H9 (cell line): ENCODE measurements at regions not wholly inside any gene's neighbourhood (a gene's known extent, or its start where the extent isn't known, plus 50 kb on each side); places are given as distances from the start of the nearest gene placed in this dataset.

ENCODE experiments used
- DNase-seq: peaks from one replicate; pipeline ENCODE4 v3.0.0-alpha.2; 2017
- H2AFZ ChIP-seq: one replicate; pipeline ENCODE4 v1.6.1; 2013; ENCODE audit warnings: mild to moderate bottlenecking, low read length, control low read depth, moderate library complexity
- H2AK5ac ChIP-seq: 2 replicates; pipeline ENCODE4 v1.6.1; 2013; ENCODE audit warnings: low read length, control low read depth, mixed read lengths; ENCODE audit not compliant: insufficient read length
- H2BK120ac ChIP-seq: one replicate; pipeline ENCODE4 v1.6.1; 2013; ENCODE audit warnings: low read depth, mild to moderate bottlenecking, low read length, control low read depth, inconsistent platforms; ENCODE audit not compliant: poor library complexity, severe bottlenecking
- H2BK12ac ChIP-seq: 2 replicates; pipeline ENCODE4 v1.6.1; 2013; ENCODE audit warnings: low read length, control low read depth, mixed read lengths, low read depth; ENCODE audit not compliant: insufficient read length
- H2BK15ac ChIP-seq: 2 replicates; pipeline ENCODE4 v1.6.1; 2013; ENCODE audit warnings: low read depth, low read length, control low read depth
- H2BK20ac ChIP-seq: one replicate; pipeline ENCODE4 v1.6.1; 2013; ENCODE audit warnings: low read depth, mild to moderate bottlenecking, low read length, control low read depth, inconsistent platforms; ENCODE audit not compliant: poor library complexity, severe bottlenecking
- H2BK5ac ChIP-seq: 2 replicates; pipeline ENCODE4 v1.6.1; 2013; ENCODE audit warnings: low read length, control low read depth, mixed read lengths; ENCODE audit not compliant: insufficient read length
- H3K14ac ChIP-seq: 2 replicates; pipeline ENCODE4 v1.6.1; 2013; ENCODE audit warnings: low read length, control low read depth; ENCODE audit not compliant: insufficient read depth
- H3K18ac ChIP-seq: 2 replicates; pipeline ENCODE4 v1.6.1; 2013; ENCODE audit warnings: low read depth, mild to moderate bottlenecking, mixed read lengths, low read length, control low read depth; ENCODE audit not compliant: insufficient read length
- H3K23ac ChIP-seq: 2 replicates; pipeline ENCODE4 v1.6.1; 2013; ENCODE audit warnings: low read length, control low read depth, mixed read lengths, low read depth; ENCODE audit not compliant: insufficient read length
- H3K23me2 ChIP-seq: 2 replicates; pipeline ENCODE4 v1.6.1; 2013; ENCODE audit warnings: low read depth, mild to moderate bottlenecking, mixed read lengths, low read length, control low read depth; ENCODE audit not compliant: insufficient read length, poor library complexity, severe bottlenecking
- H3K27ac ChIP-seq: 2 replicates; pipeline ENCODE4 v1.5.1; 2013; ENCODE audit warnings: low read length, control low read depth, mixed read lengths, low read depth; ENCODE audit not compliant: insufficient read length
- H3K27me3 ChIP-seq: 2 replicates; pipeline ENCODE4 v1.6.1; 2013; ENCODE audit warnings: low read length, control low read depth, inconsistent platforms; ENCODE audit not compliant: insufficient read depth
- H3K4ac ChIP-seq: 2 replicates; pipeline ENCODE4 v1.6.1; 2013; ENCODE audit warnings: low read depth, mild to moderate bottlenecking, control low read depth, inconsistent platforms, low read length, moderate library complexity
- H3K4me1 ChIP-seq: 2 replicates; pipeline ENCODE4 v1.6.1; 2013; ENCODE audit warnings: low read length, control low read depth, inconsistent platforms; ENCODE audit not compliant: insufficient read depth
- H3K4me2 ChIP-seq: 2 replicates; pipeline ENCODE4 v1.6.1; 2013; ENCODE audit warnings: low read length, control low read depth, mixed read lengths; ENCODE audit not compliant: insufficient read length, insufficient read depth
- H3K56ac ChIP-seq: 2 replicates; pipeline ENCODE4 v1.6.1; 2013; ENCODE audit warnings: low read depth, mild to moderate bottlenecking, mixed read lengths, low read length, control low read depth; ENCODE audit not compliant: insufficient read length
- H3K79me1 ChIP-seq: 2 replicates; pipeline ENCODE4 v1.6.1; 2013; ENCODE audit warnings: low read depth, mild to moderate bottlenecking, moderate library complexity, low read length, control low read depth, inconsistent platforms; ENCODE audit not compliant: insufficient read depth, poor library complexity, severe bottlenecking
- H3K79me2 ChIP-seq: 2 replicates; pipeline ENCODE4 v1.6.1; 2013; ENCODE audit warnings: low read length, control low read depth, inconsistent platforms; ENCODE audit not compliant: insufficient read depth
- H3K9ac ChIP-seq: 2 replicates; pipeline ENCODE4 v1.6.1; 2013; ENCODE audit warnings: low read length, control low read depth, mixed read lengths; ENCODE audit not compliant: insufficient read length; ENCODE audit errors: extremely low read depth
- H3K9me3 ChIP-seq: one replicate; pipeline ENCODE4 v1.6.1; 2013; ENCODE audit warnings: low read depth, low read length, inconsistent platforms; ENCODE audit not compliant: control insufficient read depth
- H3T11ph ChIP-seq: one replicate; pipeline ENCODE4 v1.6.1; 2013; ENCODE audit warnings: mild to moderate bottlenecking, low read length, control low read depth, inconsistent platforms
- H4K20me1 ChIP-seq: one replicate; pipeline ENCODE4 v1.6.1; 2013; ENCODE audit not compliant: control insufficient read depth, insufficient read length, insufficient read depth
- H4K5ac ChIP-seq: 2 replicates; pipeline ENCODE4 v1.6.1; 2013; ENCODE audit warnings: low read depth, mild to moderate bottlenecking, mixed read lengths, low read length, control low read depth; ENCODE audit not compliant: insufficient read length
- H4K8ac ChIP-seq: replicated peaks from 2 replicates; pipeline ENCODE4 v1.6.1; 2013; ENCODE audit warnings: low read length, control low read depth, mixed read lengths, low read depth; ENCODE audit not compliant: insufficient read length
- H4K91ac ChIP-seq: 2 replicates; pipeline ENCODE4 v1.6.1; 2013; ENCODE audit warnings: low read depth, mild to moderate bottlenecking, moderate library complexity, mixed read lengths, low read length, control low read depth; ENCODE audit not compliant: insufficient read length
- H3K27ac Mint-ChIP-seq, 3 experiments: 2 replicates in 2 of 3; 3 replicates in 1 of 3; pipeline ENCODE4 v1.8.0; 2020 to 2021; ENCODE audit warnings: mixed read lengths in 3 of 3, mild to moderate bottlenecking in 1 of 3, moderate library complexity in 1 of 3
- H3K27me3 Mint-ChIP-seq: 2 replicates; pipeline ENCODE4 v1.8.0; 2021; ENCODE audit warnings: low read depth, mild to moderate bottlenecking, moderate library complexity, mixed read lengths
- H3K36me3 Mint-ChIP-seq, 3 experiments: 2 replicates in 2 of 3; 3 replicates in 1 of 3; pipeline ENCODE4 v1.8.0; 2020 to 2021; ENCODE audit warnings: low read depth in 3 of 3, mixed read lengths in 3 of 3; ENCODE audit not compliant: insufficient read depth in 1 of 3
- H3K4me1 Mint-ChIP-seq, 2 experiments: 2 replicates each; pipeline ENCODE4 v1.8.0; 2020; ENCODE audit warnings: mixed read lengths in 2 of 2
- H3K4me3 Mint-ChIP-seq, 2 experiments: 2 replicates in 1 of 2; 3 replicates in 1 of 2; pipeline ENCODE4 v1.8.0; 2020 to 2021; ENCODE audit warnings: mild to moderate bottlenecking in 2 of 2, mixed read lengths in 2 of 2, moderate library complexity in 1 of 2
- H3K9me3 Mint-ChIP-seq, 2 experiments: 2 replicates in 1 of 2; 3 replicates in 1 of 2; pipeline ENCODE4 v1.8.0; 2020; ENCODE audit warnings: mild to moderate bottlenecking in 2 of 2, mixed read lengths in 2 of 2, moderate library complexity in 1 of 2
- WGBS: extraction: QIAGEN DNeasy Blood & Tissue Kit; methylation state at CpG from one replicate; pipeline ENCODE4 v1.1.7; 2013; ENCODE audit warnings: missing lambda C conversion rate, low lambda C conversion rate, mixed read lengths; ENCODE audit not compliant: insufficient read length; ENCODE audit errors: extremely low coverage; 5-methylcytosine and 5-hydroxymethylcytosine counted together
- TF ChIP-seq, protein P1 (sequence below): fragments of 200-600 bp; sonication (generic); conservative IDR thresholded peaks from 3 replicates; pipeline ENCODE4 v1.8.0; 2021; ENCODE audit warnings: antibody characterized with exemption, mild to moderate bottlenecking

- Mint-ChIP-seq H3K4me3 (no peak overlapping the region), H3K4me1 (no peaks in the 10 kb centered on the region), H3K36me3 (peaks cover 7 to 12% (median 12%) of the 10 kb centered on the region in 3 experiments), H3K9me3 (peaks cover 28 to 30% of the 10 kb centered on the region in 2 experiments), H3K27ac (no peak overlapping the region; a peak in 1 of 7 replicates), H3K27me3 (no peaks in the 10 kb centered on the region)
- H3K4ac ChIP-seq, result no peak overlapping the region
- H4K91ac ChIP-seq, result no peak overlapping the region
- no CpG with 5 or more reads among the region's 2 CpGs for WGBS
- no peaks in the 10 kb centered on the region for H4K20me1 ChIP-seq
- no peak overlapping the region for H3K23ac ChIP-seq
- H3K23me2 ChIP-seq, result no peaks in the 10 kb centered on the region
- no peaks in the 10 kb centered on the region for H3K79me1 ChIP-seq
- H3K18ac ChIP-seq, result no peak overlapping the region
- H3K56ac ChIP-seq, result no peak overlapping the region
- H2BK120ac ChIP-seq, result no peak overlapping the region
- H3K27me3 ChIP-seq, result no peaks in the 10 kb centered on the region
- no peak overlapping the region for H4K8ac ChIP-seq
- H2BK12ac ChIP-seq, result no peak overlapping the region
- H2BK15ac ChIP-seq, result no peak overlapping the region
- H3K27ac ChIP-seq, result no peak overlapping the region
- H2AK5ac ChIP-seq, result no peak overlapping the region
- H4K5ac ChIP-seq, result no peak overlapping the region
- no peak overlapping the region for H3T11ph ChIP-seq
- H3K9me3 ChIP-seq, result no peaks in the 10 kb centered on the region
- no peak for DNase-seq
- H3K9ac ChIP-seq, result no peak overlapping the region
- no peak overlapping the region for H2AFZ ChIP-seq
- no peaks in the 10 kb centered on the region for H3K79me2 ChIP-seq
- no peaks in the 10 kb centered on the region for H3K4me1 ChIP-seq
- no peak overlapping the region for H2BK20ac ChIP-seq
- no peak overlapping the region for H2BK5ac ChIP-seq
- no peak overlapping the region for H3K4me2 ChIP-seq
- H3K14ac ChIP-seq, result no peak overlapping the region
- TF ChIP-seq, protein P1, sequence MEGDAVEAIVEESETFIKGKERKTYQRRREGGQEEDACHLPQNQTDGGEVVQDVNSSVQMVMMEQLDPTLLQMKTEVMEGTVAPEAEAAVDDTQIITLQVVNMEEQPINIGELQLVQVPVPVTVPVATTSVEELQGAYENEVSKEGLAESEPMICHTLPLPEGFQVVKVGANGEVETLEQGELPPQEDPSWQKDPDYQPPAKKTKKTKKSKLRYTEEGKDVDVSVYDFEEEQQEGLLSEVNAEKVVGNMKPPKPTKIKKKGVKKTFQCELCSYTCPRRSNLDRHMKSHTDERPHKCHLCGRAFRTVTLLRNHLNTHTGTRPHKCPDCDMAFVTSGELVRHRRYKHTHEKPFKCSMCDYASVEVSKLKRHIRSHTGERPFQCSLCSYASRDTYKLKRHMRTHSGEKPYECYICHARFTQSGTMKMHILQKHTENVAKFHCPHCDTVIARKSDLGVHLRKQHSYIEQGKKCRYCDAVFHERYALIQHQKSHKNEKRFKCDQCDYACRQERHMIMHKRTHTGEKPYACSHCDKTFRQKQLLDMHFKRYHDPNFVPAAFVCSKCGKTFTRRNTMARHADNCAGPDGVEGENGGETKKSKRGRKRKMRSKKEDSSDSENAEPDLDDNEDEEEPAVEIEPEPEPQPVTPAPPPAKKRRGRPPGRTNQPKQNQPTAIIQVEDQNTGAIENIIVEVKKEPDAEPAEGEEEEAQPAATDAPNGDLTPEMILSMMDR, result no peak
Measured at GRCh38 chr4:144868309-144868708, 222.4 kb downstream of the HHIP start.
